ENCODE measurements at regions not wholly inside any gene's neighbourhood (a gene's known extent, or its start where the extent isn't known, plus 50 kb on each side); places are given as distances from the start of the nearest gene placed in this dataset.

GRCh38 chr2:181203412-181203811 lies 223.0 kb downstream of the UBE2E3 start:
- H2AFZ ChIP-seq (replicated peaks; ENCODE audit: low read length, poor library complexity), result no peak overlapping the region
- intact Hi-C loops (cut with micrococcal nuclease), result no loop called here
- no peak overlapping the region for H3K9ac ChIP-seq (ENCODE audit: low read depth, low read length)
- H3K56ac ChIP-seq (ENCODE audit: extremely low read depth, insufficient read depth, low read length), result no peak overlapping the region
- ChIA-PET CTCF (no interaction called here), POLR2A (ENCODE audit: unreplicated experiment) (no interaction called here)
- no peak overlapping the region for H2BK15ac ChIP-seq (ENCODE audit: low read depth, low read length)
- no peak overlapping the region for H3K23ac ChIP-seq (ENCODE audit: low read depth, low read length)
- peak; percentile 98 for ATAC-seq (ENCODE audit: low read depth)
- TF ChIP-seq BHLHE40 (IDR thresholded peaks at IDR 0.05; ENCODE audit: low read depth, low read length) (0 out of 2 replicates have a peak, but pooled peaks have one; percentile 12), MAFK (IDR thresholded peaks at IDR 0.05; ENCODE audit: low read depth, low read length) (no peak), FOS (IDR thresholded peaks at IDR 0.05; ENCODE audit: low read depth, low read length) (peak; percentile 58), POLR2A (IDR thresholded peaks at IDR 0.05; ENCODE audit: low read depth, low read length) (no peak)
- no peak overlapping the region for H2AK5ac ChIP-seq (ENCODE audit: low read depth, low read length)
- 0 out of 2 replicates have a peak, but pooled peaks cover 1% of the 10 kb centered on the region for H3K9me3 ChIP-seq (ENCODE audit: control insufficient read depth, insufficient read depth, low read length)
- H4K5ac ChIP-seq (ENCODE audit: low read depth, low read length), result no peak overlapping the region
- peak; percentile 83 for DNase-seq
- H2BK20ac ChIP-seq (ENCODE audit: low read depth, low read length), result no peak overlapping the region
- no peaks in the 10 kb centered on the region for H3K79me1 ChIP-seq (ENCODE audit: low read depth in 1 of 2, low read length in 2 of 2)
- no TSS peak for BruUV-seq (replicated peaks)
- in situ Hi-C loops (cut with MboI; ENCODE audit: low sequenced_read_pairs), result no loop called here
- dilution Hi-C loops (cut with HindIII; ENCODE audit: low sequenced_read_pairs, unreplicated experiment), result no loop called here
- no peak overlapping the region for H4K91ac ChIP-seq (ENCODE audit: insufficient read depth, low read depth, low read length)
- no peak overlapping the region for H2BK5ac ChIP-seq (ENCODE audit: low read depth, low read length, poor library complexity, severe bottlenecking)
- no peak overlapping the region for H3K4me3 ChIP-seq (ENCODE audit: insufficient read depth, low read depth, low read length)
- H3K27me3 ChIP-seq (ENCODE audit: control insufficient read depth, insufficient read depth, low read length), result no peaks in the 10 kb centered on the region
- H3K4me1 ChIP-seq (ENCODE audit: control insufficient read depth, insufficient read depth, low read length), result no peaks in the 10 kb centered on the region
- no peak overlapping the region for H2BK120ac ChIP-seq (ENCODE audit: low read depth, low read length)
- H4K8ac ChIP-seq (ENCODE audit: low read depth in 2 of 2, low read length in 2 of 2), result no peak overlapping the region
- no peaks in the 10 kb centered on the region for H4K20me1 ChIP-seq (ENCODE audit: insufficient read depth, low read length)
- H2AK9ac ChIP-seq (replicated peaks; ENCODE audit: low read depth, low read length, poor library complexity), result no peak overlapping the region
- no peaks in the 10 kb centered on the region for H3K36me3 ChIP-seq (ENCODE audit: control insufficient read depth, insufficient read depth, low read length)
- no peak overlapping the region for H3K4me2 ChIP-seq (ENCODE audit: low read depth, low read length)
- no peak overlapping the region for H3K18ac ChIP-seq (ENCODE audit: low read depth, low read length)
- H3K27ac ChIP-seq (ENCODE audit: insufficient read depth, low read length), result no peak overlapping the region
- no peaks in the 10 kb centered on the region for H3K9me1 ChIP-seq (ENCODE audit: insufficient read depth, low read length)
- H3K14ac ChIP-seq (replicated peaks; ENCODE audit: low read depth, low read length), result no peak overlapping the region
- no peak overlapping the region for H3K4ac ChIP-seq (ENCODE audit: low read depth, low read length)
